K562 (cell line): ENCODE measurements at regions not wholly inside any gene's neighbourhood (a gene's known extent, or its start where the extent isn't known, plus 50 kb on each side); places are given as distances from the start of the nearest gene placed in this dataset.

Experiments used
- ATAC-seq: fragments of 200-7000 bp; cut with Tn5 transposase; 3 replicates; pipeline ENCODE4 v1.9.1; 2020; ENCODE audit warnings: moderate library complexity
- BruUV-seq: library from RNA; stranded (reverse); fragments of 400-500 nt; replicated peaks from 2 replicates; lab custom pipeline; 2021; lab: Mats Ljungman, UMichigan
- CTCF ChIA-PET: fragments of 300-600 bp; formaldehyde crosslinking; extraction: SDS; loops from one replicate; lab custom pipeline; 2021; ENCODE audit warnings: low intra/inter-chr PET ratio; lab: Yijun Ruan, JAX
- POLR2A ChIA-PET: fragments of 300-600, 350-650 bp; sonication (Branson Sonifier 250); formaldehyde crosslinking; extraction: SDS; loops from one replicate; lab custom pipeline; 2021; ENCODE audit warnings: antibody characterized with exemption, inconsistent platforms; lab: Yijun Ruan, JAX
- DNase-seq, 4 experiments: peaks; one replicate each; pipeline versions ENCODE4 v3.0.0 to v3.0.0-alpha.2; 2011 to 2018; ENCODE audit warnings: low spot score in 3 of 4, mixed read lengths in 3 of 4; ENCODE audit errors: extremely low read depth in 1 of 4
- FAIRE-seq: peaks from 2 replicates; lab custom pipeline; 2011; peaks lifted over from hg19 to GRCh38; lab: Jason Lieb, UNC
- H2AFZ ChIP-seq: 2 replicates; pipeline ENCODE4 v1.6.0; 2011; ENCODE audit warnings: low read depth, low read length, control low read depth, inconsistent platforms
- H3K27ac ChIP-seq: fragments of 200-600 bp; 3 replicates; pipeline ENCODE4 v1.8.0; 2011; ENCODE audit warnings: low read depth, mild to moderate bottlenecking, control low read depth, inconsistent platforms, low read length, moderate library complexity, mixed read lengths; ENCODE audit errors: extremely low read depth
- H3K27me3 ChIP-seq, 2 experiments: fragments of 300-600 bp in 1 of 2; 2 replicates in 1 of 2; 3 replicates in 1 of 2; pipeline versions ENCODE4 v1.6.0 to v1.8.0; 2011; ENCODE audit warnings: inconsistent platforms in 2 of 2, low read length in 2 of 2, mild to moderate bottlenecking in 1 of 2, mixed read lengths in 1 of 2, moderate library complexity in 1 of 2; ENCODE audit not compliant: control insufficient read depth in 2 of 2, insufficient read depth in 2 of 2
- H3K36me3 ChIP-seq: fragments of 300-600 bp; 3 replicates; pipeline ENCODE4 v1.8.0; 2011; ENCODE audit warnings: mild to moderate bottlenecking, low read length, inconsistent platforms; ENCODE audit not compliant: control insufficient read depth, insufficient read depth
- H3K4me1 ChIP-seq, 2 experiments: fragments of 200-600 bp in 1 of 2; replicated peaks in 1 of 2; 2 replicates in 1 of 2; 3 replicates in 1 of 2; pipeline versions ENCODE4 v1.5.1 to v1.8.0; 2011; ENCODE audit warnings: inconsistent platforms in 2 of 2, low read length in 2 of 2, mild to moderate bottlenecking in 1 of 2, mixed read lengths in 1 of 2, moderate library complexity in 1 of 2; ENCODE audit not compliant: control insufficient read depth in 2 of 2, insufficient read depth in 2 of 2
- H3K4me2 ChIP-seq: 2 replicates; pipeline ENCODE4 v1.6.1; 2011; ENCODE audit warnings: low read length, control low read depth, inconsistent platforms, mixed read lengths; ENCODE audit not compliant: insufficient read depth
- H3K4me3 ChIP-seq: fragments of 200-600 bp; sonication (generic), shearing (Covaris generic); 2 replicates; pipeline ENCODE4 v1.5.1; 2016; ENCODE audit warnings: control low read depth, inconsistent platforms
- H3K79me2 ChIP-seq: fragments of 200-600 bp; 3 replicates; pipeline ENCODE4 v1.8.0; 2011; ENCODE audit warnings: low read length, inconsistent platforms; ENCODE audit not compliant: control insufficient read depth, insufficient read depth
- H3K9ac ChIP-seq, 2 experiments: 2 replicates each; pipeline versions ENCODE4 v1.6.0 to v1.6.1; 2011; ENCODE audit warnings: low read depth in 2 of 2, low read length in 2 of 2, control low read depth in 1 of 2, inconsistent platforms in 1 of 2, mild to moderate bottlenecking in 1 of 2, mixed read lengths in 1 of 2; ENCODE audit not compliant: insufficient read depth in 1 of 2
- H3K9me1 ChIP-seq: one replicate; pipeline ENCODE4 v1.6.0; 2011; ENCODE audit warnings: inconsistent platforms, mild to moderate bottlenecking, low read length, moderate library complexity; ENCODE audit not compliant: control insufficient read depth, insufficient read depth
- H3K9me3 ChIP-seq: replicated peaks from 2 replicates; pipeline ENCODE4 v1.5.1; 2011; ENCODE audit warnings: low read depth, low read length, inconsistent platforms; ENCODE audit not compliant: control insufficient read depth, insufficient read depth
- H4K20me1 ChIP-seq: replicated peaks from 2 replicates; pipeline ENCODE4 v1.6.1; 2011; ENCODE audit warnings: low read length, inconsistent platforms, mixed read lengths; ENCODE audit not compliant: control insufficient read depth, insufficient read depth
- CEBPG ChIP-seq, 3 experiments: fragments of 200-800 bp in 1 of 3; sonication (Bioruptor generic) in 1 of 3; sonication (generic) in 1 of 3; formaldehyde crosslinking in 1 of 3; IDR thresholded peaks in 2 of 3; conservative IDR thresholded peaks in 1 of 3; 2 replicates each; pipeline versions ENCODE4 v1.6.1 to v1.8.0; 2016 to 2022; ENCODE audit warnings: missing compliant biosample characterization in 2 of 3, missing genetic modification characterization in 2 of 3, mild to moderate bottlenecking in 1 of 3, missing genetic modification reagents in 1 of 3
- HDAC2 ChIP-seq: fragments of 450-650 bp; IDR thresholded peaks from 2 replicates; pipeline ENCODE4 v1.6.1; 2016; ENCODE audit warnings: mild to moderate bottlenecking
- MYBL2 ChIP-seq, 2 experiments: fragments of 450-650 bp in 1 of 2; sonication (generic) in 1 of 2; formaldehyde crosslinking in 1 of 2; IDR thresholded peaks; 2 replicates each; pipeline versions ENCODE4 v1.6.1 to v1.8.1; 2017 to 2022; ENCODE audit warnings: borderline replicate concordance in 1 of 2, inconsistent platforms in 1 of 2, low read depth in 1 of 2, mild to moderate bottlenecking in 1 of 2, missing genetic modification reagents in 1 of 2, moderate library complexity in 1 of 2
- PCBP1 ChIP-seq: fragments of 200-400 bp; formaldehyde crosslinking; IDR thresholded peaks from 2 replicates; pipeline ENCODE4 v1.6.1; 2018; ENCODE audit warnings: mild to moderate bottlenecking, low read depth, low read length; ENCODE audit not compliant: poor library complexity, severe bottlenecking
- PCBP2 ChIP-seq: fragments of 200-400 bp; formaldehyde crosslinking; IDR thresholded peaks from 2 replicates; pipeline ENCODE4 v1.6.1; 2018; ENCODE audit warnings: low read length, low read depth, mild to moderate bottlenecking, moderate library complexity; ENCODE audit not compliant: poor library complexity, severe bottlenecking
- POU5F1 ChIP-seq: fragments of 150-350 bp; IDR thresholded peaks from 2 replicates; pipeline ENCODE4 v1.6.1; 2014; ENCODE audit warnings: borderline replicate concordance, low read length, low read depth, mild to moderate bottlenecking; ENCODE audit not compliant: partially characterized antibody
- PRPF4 ChIP-seq: fragments of 200-400 bp; formaldehyde crosslinking; IDR thresholded peaks from one replicate; pipeline ENCODE4 v1.6.1; 2017; ENCODE audit warnings: low read length, low read depth, mild to moderate bottlenecking; ENCODE audit not compliant: insufficient read depth, poor library complexity, severe bottlenecking
- SREBF2 ChIP-seq: sonication (generic); formaldehyde crosslinking; IDR thresholded peaks from 2 replicates; pipeline ENCODE4 v1.4.0; 2020; ENCODE audit warnings: mild to moderate bottlenecking, missing genetic modification reagents
- SRSF7 ChIP-seq: fragments of 200-400 bp; formaldehyde crosslinking; optimal IDR thresholded peaks from 2 replicates; pipeline ENCODE3; 2017; ENCODE audit warnings: mild to moderate bottlenecking, low read depth, low read length
- ZNF217 ChIP-seq: sonication (generic); formaldehyde crosslinking; IDR thresholded peaks from 2 replicates; pipeline ENCODE4 v1.8.0; 2022; ENCODE audit warnings: mild to moderate bottlenecking, missing genetic modification reagents
- ZNF263 ChIP-seq: sonication (generic); formaldehyde crosslinking; IDR thresholded peaks from 2 replicates; pipeline ENCODE4 v1.8.0; 2022; ENCODE audit warnings: mild to moderate bottlenecking, missing genetic modification reagents, borderline replicate concordance
- ZNF311 ChIP-seq: fragments of 250-450 bp; sonication (Bioruptor Pico); IDR thresholded peaks from 2 replicates; pipeline ENCODE4 v1.4.0; 2020; ENCODE audit warnings: mild to moderate bottlenecking, moderate library complexity
- ZNF639 ChIP-seq, 2 experiments: fragments of 200-800 bp in 1 of 2; sonication (Bioruptor generic) in 1 of 2; sonication (generic) in 1 of 2; formaldehyde crosslinking in 1 of 2; IDR thresholded peaks in 1 of 2; conservative IDR thresholded peaks in 1 of 2; 2 replicates each; pipeline versions ENCODE4 v1.5.0 to v1.6.1; 2016 to 2020; ENCODE audit warnings: missing compliant biosample characterization in 1 of 2, missing genetic modification characterization in 1 of 2, missing genetic modification reagents in 1 of 2
- WGBS: fragments of 100-300 bp; shearing (Covaris generic); methylation state at CpG from one replicate; pipeline ENCODE4 v1.1.6; 2016; ENCODE audit warnings: low coverage, mixed read lengths; ENCODE audit not compliant: insufficient coverage; ENCODE audit errors: missing lambda C conversion rate; 5-methylcytosine and 5-hydroxymethylcytosine counted together
- in situ Hi-C: fragments of 300-500 bp; cut with MboI; formaldehyde crosslinking; loops from 4 replicates; pipeline ENCODE4 v1.15.0; 2018; ENCODE audit warnings: inconsistent platforms, mixed read lengths
- intact Hi-C: fragments of 100-400 bp; cut with micrococcal nuclease; formaldehyde crosslinking; loops from 2 replicates; pipeline ENCODE4 v1.14.2; 2022
- TF ChIP-seq, protein P1 (sequence below): fragments of 250-450 bp; sonication (Bioruptor Pico); IDR thresholded peaks from 2 replicates; pipeline ENCODE4 v1.9.0; 2021; ENCODE audit warnings: mild to moderate bottlenecking
- TF ChIP-seq, protein P2 (sequence below): sonication (generic); formaldehyde crosslinking; IDR thresholded peaks from 2 replicates; pipeline ENCODE4 v1.8.1; 2023; ENCODE audit warnings: mild to moderate bottlenecking, missing genetic modification reagents
- TF ChIP-seq, protein P3 (sequence below): fragments of 450-650 bp; IDR thresholded peaks from 2 replicates; pipeline ENCODE4 v1.6.1; 2016; ENCODE audit warnings: missing biosample characterization, missing genetic modification characterization

GRCh38 chr14:84298663-84299195, 1231.2 kb upstream of the FLRT2 start:
- Histone ChIP-seq H3K27ac (no peak overlapping the region), H3K9me3 (no peaks in the 10 kb centered on the region), H3K36me3 (no peaks in the 10 kb centered on the region), H3K9ac (no peak overlapping the region), H3K4me2 (no peak overlapping the region), H3K4me1 (no peaks in the 10 kb centered on the region), H2AFZ (no peak overlapping the region), H3K4me3 (no peak overlapping the region)
- no TSS peak for BruUV-seq
- CTCF ChIA-PET, result no interaction called here
- no CpG with 5 or more reads among the region's 1 CpG for WGBS
- in situ Hi-C loops, result no loop called here
- POLR2A ChIA-PET, result no interaction called here
- ATAC-seq, result no peak
- DNase-seq, result no peak
- TF ChIP-seq, protein P1, sequence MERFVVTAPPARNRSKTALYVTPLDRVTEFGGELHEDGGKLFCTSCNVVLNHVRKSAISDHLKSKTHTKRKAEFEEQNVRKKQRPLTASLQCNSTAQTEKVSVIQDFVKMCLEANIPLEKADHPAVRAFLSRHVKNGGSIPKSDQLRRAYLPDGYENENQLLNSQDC, result no peak
- TF ChIP-seq, protein P2, sequence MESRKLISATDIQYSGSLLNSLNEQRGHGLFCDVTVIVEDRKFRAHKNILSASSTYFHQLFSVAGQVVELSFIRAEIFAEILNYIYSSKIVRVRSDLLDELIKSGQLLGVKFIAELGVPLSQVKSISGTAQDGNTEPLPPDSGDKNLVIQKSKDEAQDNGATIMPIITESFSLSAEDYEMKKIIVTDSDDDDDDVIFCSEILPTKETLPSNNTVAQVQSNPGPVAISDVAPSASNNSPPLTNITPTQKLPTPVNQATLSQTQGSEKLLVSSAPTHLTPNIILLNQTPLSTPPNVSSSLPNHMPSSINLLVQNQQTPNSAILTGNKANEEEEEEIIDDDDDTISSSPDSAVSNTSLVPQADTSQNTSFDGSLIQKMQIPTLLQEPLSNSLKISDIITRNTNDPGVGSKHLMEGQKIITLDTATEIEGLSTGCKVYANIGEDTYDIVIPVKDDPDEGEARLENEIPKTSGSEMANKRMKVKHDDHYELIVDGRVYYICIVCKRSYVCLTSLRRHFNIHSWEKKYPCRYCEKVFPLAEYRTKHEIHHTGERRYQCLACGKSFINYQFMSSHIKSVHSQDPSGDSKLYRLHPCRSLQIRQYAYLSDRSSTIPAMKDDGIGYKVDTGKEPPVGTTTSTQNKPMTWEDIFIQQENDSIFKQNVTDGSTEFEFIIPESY (CRISPR knock-in tag), result no peak
- TF ChIP-seq ZNF263, result no peak
- TF ChIP-seq POU5F1, result no peak
- TF ChIP-seq HDAC2, result no peak
- no peak for TF ChIP-seq ZNF311 (CRISPR knock-in tag)
- no peak for TF ChIP-seq PCBP2
- no peak for TF ChIP-seq SREBF2
- no peak for TF ChIP-seq SRSF7
- TF ChIP-seq, protein P3, sequence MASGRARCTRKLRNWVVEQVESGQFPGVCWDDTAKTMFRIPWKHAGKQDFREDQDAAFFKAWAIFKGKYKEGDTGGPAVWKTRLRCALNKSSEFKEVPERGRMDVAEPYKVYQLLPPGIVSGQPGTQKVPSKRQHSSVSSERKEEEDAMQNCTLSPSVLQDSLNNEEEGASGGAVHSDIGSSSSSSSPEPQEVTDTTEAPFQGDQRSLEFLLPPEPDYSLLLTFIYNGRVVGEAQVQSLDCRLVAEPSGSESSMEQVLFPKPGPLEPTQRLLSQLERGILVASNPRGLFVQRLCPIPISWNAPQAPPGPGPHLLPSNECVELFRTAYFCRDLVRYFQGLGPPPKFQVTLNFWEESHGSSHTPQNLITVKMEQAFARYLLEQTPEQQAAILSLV (tag), result no peak
- TF ChIP-seq ZNF217, result no peak
- TF ChIP-seq PCBP1, result no peak
- no peak for TF ChIP-seq MYBL2 (IDR thresholded peaks at IDR 0.05; ENCODE audit: low read depth)
- TF ChIP-seq MYBL2 (CRISPR knock-in tag; IDR thresholded peaks at IDR 0.05; ENCODE audit: borderline replicate concordance), result no peak
- TF ChIP-seq PRPF4, result no peak
- no peak for TF ChIP-seq ZNF639 (CRISPR knock-in tag; conservative IDR thresholded peaks at IDR 0.05 in 1 of 2, IDR thresholded peaks at IDR 0.05 in 1 of 2)
- no peak for TF ChIP-seq CEBPG (CRISPR knock-in tag; IDR thresholded peaks at IDR 0.05)
- no peak for TF ChIP-seq CEBPG (tag; conservative IDR thresholded peaks at IDR 0.05 in 1 of 2, IDR thresholded peaks at IDR 0.05 in 1 of 2)
- TF ChIP-seq, all 486 proteins: peak for 0
- Histone ChIP-seq H3K27me3 (no peaks in the 10 kb centered on the region), H3K9me1 (no peaks in the 10 kb centered on the region), H4K20me1 (no peaks in the 10 kb centered on the region), H3K79me2 (no peaks in the 10 kb centered on the region)
- no peak for FAIRE-seq
- intact Hi-C loops, result no loop called here
